Vagina (tissue), 2 donors: ENCODE measurements at regions not wholly inside any gene's neighbourhood (a gene's known extent, or its start where the extent isn't known, plus 50 kb on each side); places are given as distances from the start of the nearest gene placed in this dataset.

Experiments
- DNase-seq, 2 donors: peaks; one replicate each; pipeline ENCODE4 v3.0.0-alpha.2; 2017; ENCODE audit errors: extremely low spot score in 2 of 2
- H3K27ac ChIP-seq: fragments of 200-600 bp; sonication (generic); one replicate; pipeline ENCODE4 v1.5.1; 2019
- H3K27me3 ChIP-seq: fragments of 200-600 bp; sonication (generic); one replicate; pipeline ENCODE4 v1.5.1; 2019
- H3K36me3 ChIP-seq, 2 donors: fragments of 200-600 bp; sonication (generic); one replicate each; pipeline ENCODE4 v1.5.1; 2017 to 2019
- H3K4me1 ChIP-seq: fragments of 200-600 bp; sonication (generic); one replicate; pipeline ENCODE4 v1.5.1; 2019
- H3K4me3 ChIP-seq, 2 donors: fragments of 200-600 bp; sonication (generic); 1 replicate in 1 of 2; 2 replicates in 1 of 2; pipeline ENCODE4 v1.5.1; 2016 to 2019
- H3K9me3 ChIP-seq: fragments of 200-600 bp; sonication (generic); one replicate; pipeline ENCODE4 v1.5.1; 2019
- POLR2A ChIP-seq, 2 donors: fragments of 450-650 bp; IDR thresholded peaks; one replicate each; pipeline ENCODE4 v1.6.1; 2017; ENCODE audit warnings: antibody characterized with exemption in 2 of 2, mild to moderate bottlenecking in 2 of 2, moderate library complexity in 2 of 2
- POLR2AphosphoS5 ChIP-seq, 2 donors: sonication (generic); formaldehyde crosslinking; IDR thresholded peaks; one replicate each; pipeline ENCODE4 v1.9.0; 2017; ENCODE audit warnings: antibody characterized with exemption in 2 of 2, mild to moderate bottlenecking in 2 of 2, low read depth in 1 of 2; ENCODE audit not compliant: insufficient read depth in 1 of 2
- intact Hi-C: fragments of 100-400 bp; cut with DNase I; formaldehyde crosslinking; loops from one replicate; pipeline ENCODE4 v1.15.1; 2023
- TF ChIP-seq, protein P1 (sequence below), 3 experiments: fragments of 450-650 bp in 2 of 3; fragments of 200-600 bp in 1 of 3; sonication (generic) in 1 of 3; IDR thresholded peaks; one replicate each; pipeline ENCODE4 v1.5.1; 2017 to 2019; ENCODE audit warnings: antibody characterized with exemption in 3 of 3, mild to moderate bottlenecking in 2 of 3, moderate library complexity in 2 of 3

DNA sequence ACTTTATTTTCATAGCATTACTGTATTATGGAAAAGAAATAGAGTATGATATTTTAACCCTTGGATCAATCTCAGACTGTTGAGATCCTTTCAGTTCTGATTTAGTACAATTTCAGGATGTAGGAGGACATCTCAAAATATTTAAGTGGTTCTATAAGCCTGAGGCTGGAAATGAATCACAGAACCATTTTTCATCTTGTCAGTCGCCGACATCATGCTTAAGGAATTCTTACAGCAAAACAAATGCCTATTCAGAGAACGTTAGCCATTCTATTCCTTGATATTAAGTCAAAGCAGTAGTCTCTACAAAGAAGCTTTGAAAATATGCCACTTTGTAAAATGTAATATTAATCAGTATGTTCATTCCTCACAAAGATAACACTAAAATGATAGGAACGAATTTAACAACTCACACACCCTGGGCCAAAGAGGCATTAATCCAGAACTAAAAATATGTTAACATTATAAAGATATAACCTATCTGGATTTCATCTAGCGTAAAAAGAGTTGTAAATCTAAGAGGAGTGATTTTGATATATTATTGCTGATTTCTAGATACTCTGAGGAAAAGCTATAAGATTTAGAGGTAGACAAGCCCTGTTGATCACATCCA, 152.0 kb downstream of the GASK1B start:
- Histone ChIP-seq H3K36me3 (no peaks in the 10 kb centered on the region), H3K4me3 (no peak overlapping the region), H3K9me3 (no peaks in the 10 kb centered on the region), H3K27ac (peak overlapping the region; percentile 65), H3K27me3 (no peaks in the 10 kb centered on the region), H3K4me1 (peaks cover 24% of the 10 kb centered on the region)
- DNase-seq: no peak
- intact Hi-C loops: no loop called here
- no peak for TF ChIP-seq POLR2A (IDR thresholded peaks at IDR 0.05)
- no peak for TF ChIP-seq POLR2AphosphoS5 (IDR thresholded peaks at IDR 0.05; ENCODE audit: insufficient read depth in 1 of 2, low read depth in 1 of 2)
- TF ChIP-seq, protein P1, sequence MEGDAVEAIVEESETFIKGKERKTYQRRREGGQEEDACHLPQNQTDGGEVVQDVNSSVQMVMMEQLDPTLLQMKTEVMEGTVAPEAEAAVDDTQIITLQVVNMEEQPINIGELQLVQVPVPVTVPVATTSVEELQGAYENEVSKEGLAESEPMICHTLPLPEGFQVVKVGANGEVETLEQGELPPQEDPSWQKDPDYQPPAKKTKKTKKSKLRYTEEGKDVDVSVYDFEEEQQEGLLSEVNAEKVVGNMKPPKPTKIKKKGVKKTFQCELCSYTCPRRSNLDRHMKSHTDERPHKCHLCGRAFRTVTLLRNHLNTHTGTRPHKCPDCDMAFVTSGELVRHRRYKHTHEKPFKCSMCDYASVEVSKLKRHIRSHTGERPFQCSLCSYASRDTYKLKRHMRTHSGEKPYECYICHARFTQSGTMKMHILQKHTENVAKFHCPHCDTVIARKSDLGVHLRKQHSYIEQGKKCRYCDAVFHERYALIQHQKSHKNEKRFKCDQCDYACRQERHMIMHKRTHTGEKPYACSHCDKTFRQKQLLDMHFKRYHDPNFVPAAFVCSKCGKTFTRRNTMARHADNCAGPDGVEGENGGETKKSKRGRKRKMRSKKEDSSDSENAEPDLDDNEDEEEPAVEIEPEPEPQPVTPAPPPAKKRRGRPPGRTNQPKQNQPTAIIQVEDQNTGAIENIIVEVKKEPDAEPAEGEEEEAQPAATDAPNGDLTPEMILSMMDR (IDR thresholded peaks at IDR 0.05): no peak

- H3K4me1 ChIP-seq: peaks cover 24% of the 10 kb centered on the region
- H3K9me3 ChIP-seq: no peaks in the 10 kb centered on the region
- no peaks in the 10 kb centered on the region for H3K27me3 ChIP-seq
- intact Hi-C loops: no loop called here
- peak overlapping the region; percentile 65 for H3K27ac ChIP-seq
- H3K4me3 ChIP-seq: no peak overlapping the region
- no peak for DNase-seq
- TF ChIP-seq POLR2A (IDR thresholded peaks at IDR 0.05): no peak
- TF ChIP-seq POLR2AphosphoS5 (IDR thresholded peaks at IDR 0.05; ENCODE audit: insufficient read depth in 1 of 2, low read depth in 1 of 2): peak in 1 of 2 donors; percentile 96
- TF ChIP-seq, protein P1 (IDR thresholded peaks at IDR 0.05): no peak
- no peaks in the 10 kb centered on the region for H3K36me3 ChIP-seq
Observed at GRCh38 chr4:158020176-158020575, 152.6 kb downstream of the GASK1B start.

DNA sequence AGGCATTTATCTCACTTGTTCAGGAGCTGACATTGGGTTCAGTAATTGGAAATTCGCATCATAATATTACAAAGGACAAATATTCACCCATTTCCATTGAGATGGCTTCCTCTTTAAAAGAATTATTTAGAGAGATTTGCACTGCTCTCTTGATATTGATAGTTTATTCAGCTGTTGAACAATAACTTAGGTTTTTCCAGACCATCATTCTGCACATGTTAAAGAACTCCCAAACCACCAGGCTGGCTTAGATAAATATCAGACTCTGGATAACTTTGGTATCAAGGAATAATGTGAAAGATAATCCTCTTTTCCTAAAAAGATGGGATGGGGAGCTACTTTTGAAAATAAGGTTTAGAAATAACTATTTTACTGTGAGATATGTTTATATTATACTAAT, 154.0 kb downstream of the GASK1B start:
- no peak overlapping the region for H3K4me3 ChIP-seq
- no peaks in the 10 kb centered on the region for H3K36me3 ChIP-seq
- TF ChIP-seq POLR2A (IDR thresholded peaks at IDR 0.05) (no peak), POLR2AphosphoS5 (IDR thresholded peaks at IDR 0.05; ENCODE audit: insufficient read depth in 1 of 2, low read depth in 1 of 2) (no peak)
- TF ChIP-seq, protein P1 (IDR thresholded peaks at IDR 0.05): no peak
- H3K27me3 ChIP-seq: no peaks in the 10 kb centered on the region
- H3K27ac ChIP-seq: no peak overlapping the region
- H3K4me1 ChIP-seq: peaks cover 24% of the 10 kb centered on the region
- intact Hi-C loops: no loop called here
- DNase-seq: no peak
- H3K9me3 ChIP-seq: no peaks in the 10 kb centered on the region

- intact Hi-C loops: no loop called here
- H3K4me1 ChIP-seq: peaks cover 24% of the 10 kb centered on the region
- TF ChIP-seq POLR2AphosphoS5 (IDR thresholded peaks at IDR 0.05; ENCODE audit: insufficient read depth in 1 of 2, low read depth in 1 of 2) (no peak), POLR2A (IDR thresholded peaks at IDR 0.05) (no peak)
- TF ChIP-seq, protein P1 (IDR thresholded peaks at IDR 0.05): no peak
- no peak overlapping the region for H3K4me3 ChIP-seq
- no peaks in the 10 kb centered on the region for H3K27me3 ChIP-seq
- no peak overlapping the region for H3K27ac ChIP-seq
- H3K9me3 ChIP-seq: no peaks in the 10 kb centered on the region
- no peaks in the 10 kb centered on the region for H3K36me3 ChIP-seq
- no peak for DNase-seq
Observed at GRCh38 chr4:158018221-158018830, 154.5 kb downstream of the GASK1B start.

- TF ChIP-seq POLR2A (IDR thresholded peaks at IDR 0.05): no peak
- TF ChIP-seq, protein P1 (IDR thresholded peaks at IDR 0.05): no peak
- no peak for TF ChIP-seq POLR2AphosphoS5 (IDR thresholded peaks at IDR 0.05; ENCODE audit: insufficient read depth in 1 of 2, low read depth in 1 of 2)
- no peaks in the 10 kb centered on the region for H3K27me3 ChIP-seq
- intact Hi-C loops: no loop called here
- H3K9me3 ChIP-seq: no peaks in the 10 kb centered on the region
- no peak for DNase-seq
- H3K27ac ChIP-seq: no peak overlapping the region
- H3K36me3 ChIP-seq: no peaks in the 10 kb centered on the region
- peaks cover 22% of the 10 kb centered on the region for H3K4me1 ChIP-seq
- no peak overlapping the region for H3K4me3 ChIP-seq
Observed at GRCh38 chr4:158016511-158016910, 156.3 kb downstream of the GASK1B start.
